ENCODE measurements at regions not wholly inside any gene's neighbourhood (a gene's known extent, or its start where the extent isn't known, plus 50 kb on each side); places are given as distances from the start of the nearest gene placed in this dataset.

GRCh38 chr7:97298561-97298960, 181.1 kb downstream of the SDHAF3 start:
- H4K20me1 ChIP-seq (replicated peaks; ENCODE audit: insufficient read depth): no peaks in the 10 kb centered on the region
- no peaks in the 10 kb centered on the region for H3K79me2 ChIP-seq (replicated peaks; ENCODE audit: insufficient read depth)
- H3K27ac ChIP-seq (ENCODE audit: low read depth): no peak overlapping the region
- no peaks in the 10 kb centered on the region for H3F3A ChIP-seq (replicated peaks; ENCODE audit: low read depth)
- H3K4me2 ChIP-seq: no peak overlapping the region
- Mint-ChIP-seq H3K27ac (no peak overlapping the region), H3K9me3 (no peaks in the 10 kb centered on the region), H3K4me3 (no peak overlapping the region), H3K36me3 (ENCODE audit: low read depth) (no peaks in the 10 kb centered on the region), H3K4me1 (no peaks in the 10 kb centered on the region; the same call in 2 of the 3 replicates), H3K27me3 (ENCODE audit: insufficient read depth, low read depth, poor library complexity) (no peaks in the 10 kb centered on the region)
- no peaks in the 10 kb centered on the region for H3K9me2 ChIP-seq (ENCODE audit: insufficient read depth)
- no peak overlapping the region for H2AFZ ChIP-seq
- ATAC-seq: no peak
- no peaks in the 10 kb centered on the region for H3K36me3 ChIP-seq (ENCODE audit: insufficient read depth)
- TF ChIP-seq ZNF331 (CRISPR knock-in tag; IDR thresholded peaks at IDR 0.05; ENCODE audit: low read depth) (no peak), NANOG (IDR thresholded peaks at IDR 0.05; ENCODE audit: borderline replicate concordance) (no peak), CTCF (conservative IDR thresholded peaks at IDR 0.05; ENCODE audit: low read depth in 2 of 2) (no peak), POLR2AphosphoS5 (IDR thresholded peaks at IDR 0.05; ENCODE audit: low read depth) (no peak), ETS1 (IDR thresholded peaks at IDR 0.05) (no peak), JUNB (IDR thresholded peaks at IDR 0.05; ENCODE audit: unreplicated experiment) (no peak)
- no peaks in the 10 kb centered on the region for H3K27me3 ChIP-seq (ENCODE audit: insufficient read depth)
- H3K4me3 ChIP-seq: no peak overlapping the region
- DNase-seq (ENCODE audit: low spot score): no peak
- H3K4me1 ChIP-seq (ENCODE audit: insufficient read depth): no peaks in the 10 kb centered on the region

GRCh38 chr7:97305589-97305988, 188.1 kb downstream of the SDHAF3 start:
- Histone ChIP-seq H3K27me3 (ENCODE audit: insufficient read depth) (no peaks in the 10 kb centered on the region), H2AFZ (no peak overlapping the region; the same call in 1 of the 2 replicates), H3K4me3 (no peak overlapping the region), H3K79me2 (replicated peaks; ENCODE audit: insufficient read depth) (no peaks in the 10 kb centered on the region), H3K4me1 (ENCODE audit: insufficient read depth) (no peaks in the 10 kb centered on the region), H4K20me1 (replicated peaks; ENCODE audit: insufficient read depth) (no peaks in the 10 kb centered on the region), H3K4me2 (no peak overlapping the region), H3F3A (replicated peaks; ENCODE audit: low read depth) (no peaks in the 10 kb centered on the region), H3K27ac (ENCODE audit: low read depth) (no peak overlapping the region), H3K9me2 (ENCODE audit: insufficient read depth) (no peaks in the 10 kb centered on the region; the same call in 1 of the 2 replicates), H3K36me3 (ENCODE audit: insufficient read depth) (no peaks in the 10 kb centered on the region)
- Mint-ChIP-seq H3K27me3 (ENCODE audit: insufficient read depth, low read depth, poor library complexity) (no peaks in the 10 kb centered on the region), H3K27ac (no peak overlapping the region), H3K4me1 (no peaks in the 10 kb centered on the region), H3K4me3 (no peak overlapping the region), H3K36me3 (ENCODE audit: low read depth) (no peaks in the 10 kb centered on the region; the same call in 2 of the 3 replicates), H3K9me3 (peaks cover 5% of the 10 kb centered on the region)
- no peak for DNase-seq (ENCODE audit: low spot score)
- no peak for ATAC-seq
- TF ChIP-seq JUNB (IDR thresholded peaks at IDR 0.05; ENCODE audit: unreplicated experiment) (no peak), POLR2AphosphoS5 (IDR thresholded peaks at IDR 0.05; ENCODE audit: low read depth) (no peak), CREB1 (CRISPR knock-in tag; IDR thresholded peaks at IDR 0.05; ENCODE audit: low read depth) (no peak), ZNF462 (CRISPR knock-in tag; IDR thresholded peaks at IDR 0.05) (no peak), EZH2phosphoT487 (IDR thresholded peaks at IDR 0.05; ENCODE audit: unreplicated experiment) (no peak), STAT1 (IDR thresholded peaks at IDR 0.05; ENCODE audit: unreplicated experiment) (no peak), ZNF114 (CRISPR knock-in tag; IDR thresholded peaks at IDR 0.05) (no peak), ETS1 (IDR thresholded peaks at IDR 0.05) (no peak), EZH2 (IDR thresholded peaks at IDR 0.05; ENCODE audit: low read depth, unreplicated experiment) (no peak)

Measured in GM23338 (cell line).